OCI-LY1 (cell line): ENCODE measurements at regions not wholly inside any gene's neighbourhood (a gene's known extent, or its start where the extent isn't known, plus 50 kb on each side); places are given as distances from the start of the nearest gene placed in this dataset.

Source experiments
- EZH2 ChIP-seq: fragments of 200-600 bp; sonication (generic), shearing (Covaris generic); IDR thresholded peaks from 2 replicates; pipeline ENCODE4 v1.8.0; 2017; ENCODE audit warnings: borderline replicate concordance, mixed run types, mild to moderate bottlenecking, antibody characterized with exemption, low read length, moderate library complexity, mixed read lengths
- TF ChIP-seq, protein P1 (sequence below): fragments of 200-600 bp; sonication (generic), shearing (Covaris generic); IDR thresholded peaks from 2 replicates; pipeline ENCODE4 v1.5.1; 2017; ENCODE audit warnings: mild to moderate bottlenecking, antibody characterized with exemption, low read length, moderate library complexity, mixed read lengths

DNA sequence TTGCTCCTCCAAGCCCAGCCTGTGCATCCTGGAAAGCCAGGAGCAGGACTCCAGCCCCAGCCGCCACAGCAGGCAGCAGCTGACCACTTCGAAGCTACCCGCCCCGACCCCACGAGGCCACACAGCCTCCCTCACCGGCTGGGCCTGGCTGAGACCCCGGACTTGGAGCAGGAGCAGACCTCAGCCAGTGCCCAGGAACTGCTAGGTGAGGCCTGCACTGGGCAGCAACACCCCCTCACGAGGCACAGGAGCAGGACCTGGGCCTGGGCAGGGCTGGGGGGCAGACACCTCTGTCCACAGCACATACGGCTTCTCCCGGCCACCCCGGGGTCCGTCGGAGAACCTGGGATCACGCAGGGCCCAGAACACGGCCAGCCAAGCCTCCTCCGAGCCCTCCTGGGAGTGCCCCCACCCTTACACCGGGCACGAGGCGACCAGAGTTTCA, 137.4 kb upstream of the C14orf180 start:
- TF ChIP-seq, protein P1, sequence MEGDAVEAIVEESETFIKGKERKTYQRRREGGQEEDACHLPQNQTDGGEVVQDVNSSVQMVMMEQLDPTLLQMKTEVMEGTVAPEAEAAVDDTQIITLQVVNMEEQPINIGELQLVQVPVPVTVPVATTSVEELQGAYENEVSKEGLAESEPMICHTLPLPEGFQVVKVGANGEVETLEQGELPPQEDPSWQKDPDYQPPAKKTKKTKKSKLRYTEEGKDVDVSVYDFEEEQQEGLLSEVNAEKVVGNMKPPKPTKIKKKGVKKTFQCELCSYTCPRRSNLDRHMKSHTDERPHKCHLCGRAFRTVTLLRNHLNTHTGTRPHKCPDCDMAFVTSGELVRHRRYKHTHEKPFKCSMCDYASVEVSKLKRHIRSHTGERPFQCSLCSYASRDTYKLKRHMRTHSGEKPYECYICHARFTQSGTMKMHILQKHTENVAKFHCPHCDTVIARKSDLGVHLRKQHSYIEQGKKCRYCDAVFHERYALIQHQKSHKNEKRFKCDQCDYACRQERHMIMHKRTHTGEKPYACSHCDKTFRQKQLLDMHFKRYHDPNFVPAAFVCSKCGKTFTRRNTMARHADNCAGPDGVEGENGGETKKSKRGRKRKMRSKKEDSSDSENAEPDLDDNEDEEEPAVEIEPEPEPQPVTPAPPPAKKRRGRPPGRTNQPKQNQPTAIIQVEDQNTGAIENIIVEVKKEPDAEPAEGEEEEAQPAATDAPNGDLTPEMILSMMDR, result no peak
- no peak for TF ChIP-seq EZH2
